HG03108 (cell line): ENCODE measurements at regions not wholly inside any gene's neighbourhood (a gene's known extent, or its start where the extent isn't known, plus 50 kb on each side); places are given as distances from the start of the nearest gene placed in this dataset.
"Not testable (repeated sequence)": the region's sequence is repeated elsewhere in the genome, so short reads cannot be mapped to it uniquely, and the experiment has no call there.

ENCODE experiments used
- ATAC-seq: cut with Tn5 transposase; IDR thresholded peaks from one replicate; pipeline ENCODE4 v1.9.1; 2021; ENCODE audit warnings: moderate library complexity; ENCODE audit not compliant: unreplicated experiment

GRCh38 chr5:68834491-68834981 is 259.3 kb upstream of the SLC30A5 start:
- ATAC-seq = no peak

- no peak for ATAC-seq
Measured at GRCh38 chr5:68838157-68838718, 255.6 kb upstream of the SLC30A5 start.

- ATAC-seq = no peak
Measured at GRCh38 chr5:68839019-68839552, 254.7 kb upstream of the SLC30A5 start.

GRCh38 chr5:68843624-68844364 is 250.0 kb upstream of the SLC30A5 start:
- no peak for ATAC-seq

- no peak for ATAC-seq
Measured at GRCh38 chr5:68845131-68845530, 248.7 kb upstream of the SLC30A5 start.

- no peak for ATAC-seq
Measured at GRCh38 chr5:68846828-68847227, 247.0 kb upstream of the SLC30A5 start.

GRCh38 chr5:68848091-68848490 is 245.7 kb upstream of the SLC30A5 start:
- no peak for ATAC-seq

GRCh38 chr5:68849103-68849502 is 244.7 kb upstream of the SLC30A5 start:
- no peak for ATAC-seq

- ATAC-seq = no peak
Measured at GRCh38 chr5:68849906-68850305, 243.9 kb upstream of the SLC30A5 start.

- no peak for ATAC-seq
Measured at GRCh38 chr5:68861099-68861498, 232.7 kb upstream of the SLC30A5 start.

GRCh38 chr5:68862560-68862959 is 231.3 kb upstream of the SLC30A5 start:
- ATAC-seq = no peak

GRCh38 chr5:68865192-68865591 is 228.6 kb upstream of the SLC30A5 start:
- not testable (repeated sequence) for ATAC-seq

- no peak for ATAC-seq
Measured at GRCh38 chr5:68872088-68872839, 221.6 kb upstream of the SLC30A5 start.

- no peak for ATAC-seq
Measured at GRCh38 chr5:68873198-68873597, 220.6 kb upstream of the SLC30A5 start.

- no peak for ATAC-seq
Measured at GRCh38 chr5:68875351-68875750, 218.5 kb upstream of the SLC30A5 start.

- no peak for ATAC-seq
Measured at GRCh38 chr5:68883436-68883835, 210.4 kb upstream of the SLC30A5 start.

- ATAC-seq = no peak
Measured at GRCh38 chr5:68884144-68884754, 209.6 kb upstream of the SLC30A5 start.

- ATAC-seq = no peak
Measured at GRCh38 chr5:68884883-68885282, 208.9 kb upstream of the SLC30A5 start.

- no peak for ATAC-seq
Measured at GRCh38 chr5:68886814-68887213, 207.0 kb upstream of the SLC30A5 start.

- no peak for ATAC-seq
Measured at GRCh38 chr5:68891718-68892117, 202.1 kb upstream of the SLC30A5 start.

GRCh38 chr5:68894673-68895072 is 199.1 kb upstream of the SLC30A5 start:
- no peak for ATAC-seq
